Testis (tissue), 2 donors: ENCODE measurements at regions not wholly inside any gene's neighbourhood (a gene's known extent, or its start where the extent isn't known, plus 50 kb on each side); places are given as distances from the start of the nearest gene placed in this dataset.

Experiments
- POLR2A ChIP-seq: fragments of 450-650 bp; IDR thresholded peaks from one replicate; pipeline ENCODE4 v1.6.1; 2017; ENCODE audit warnings: antibody characterized with exemption, mild to moderate bottlenecking, moderate library complexity
- TF ChIP-seq, protein P1 (sequence below), 3 experiments: fragments of 450-650 bp in 2 of 3; fragments of 200-600 bp in 1 of 3; sonication (generic) in 1 of 3; IDR thresholded peaks; one replicate each; pipeline ENCODE4 v1.5.1; 2016 to 2019; ENCODE audit warnings: antibody characterized with exemption in 3 of 3, mild to moderate bottlenecking in 2 of 3, moderate library complexity in 1 of 3

GRCh38 chr6:165872311-165872710, 209.3 kb upstream of the PDE10A start:
- TF ChIP-seq, protein P1, sequence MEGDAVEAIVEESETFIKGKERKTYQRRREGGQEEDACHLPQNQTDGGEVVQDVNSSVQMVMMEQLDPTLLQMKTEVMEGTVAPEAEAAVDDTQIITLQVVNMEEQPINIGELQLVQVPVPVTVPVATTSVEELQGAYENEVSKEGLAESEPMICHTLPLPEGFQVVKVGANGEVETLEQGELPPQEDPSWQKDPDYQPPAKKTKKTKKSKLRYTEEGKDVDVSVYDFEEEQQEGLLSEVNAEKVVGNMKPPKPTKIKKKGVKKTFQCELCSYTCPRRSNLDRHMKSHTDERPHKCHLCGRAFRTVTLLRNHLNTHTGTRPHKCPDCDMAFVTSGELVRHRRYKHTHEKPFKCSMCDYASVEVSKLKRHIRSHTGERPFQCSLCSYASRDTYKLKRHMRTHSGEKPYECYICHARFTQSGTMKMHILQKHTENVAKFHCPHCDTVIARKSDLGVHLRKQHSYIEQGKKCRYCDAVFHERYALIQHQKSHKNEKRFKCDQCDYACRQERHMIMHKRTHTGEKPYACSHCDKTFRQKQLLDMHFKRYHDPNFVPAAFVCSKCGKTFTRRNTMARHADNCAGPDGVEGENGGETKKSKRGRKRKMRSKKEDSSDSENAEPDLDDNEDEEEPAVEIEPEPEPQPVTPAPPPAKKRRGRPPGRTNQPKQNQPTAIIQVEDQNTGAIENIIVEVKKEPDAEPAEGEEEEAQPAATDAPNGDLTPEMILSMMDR (IDR thresholded peaks at IDR 0.05) = no peak
- TF ChIP-seq POLR2A = no peak
